ENCODE measurements at regions not wholly inside any gene's neighbourhood (a gene's known extent, or its start where the extent isn't known, plus 50 kb on each side); places are given as distances from the start of the nearest gene placed in this dataset.

DNA sequence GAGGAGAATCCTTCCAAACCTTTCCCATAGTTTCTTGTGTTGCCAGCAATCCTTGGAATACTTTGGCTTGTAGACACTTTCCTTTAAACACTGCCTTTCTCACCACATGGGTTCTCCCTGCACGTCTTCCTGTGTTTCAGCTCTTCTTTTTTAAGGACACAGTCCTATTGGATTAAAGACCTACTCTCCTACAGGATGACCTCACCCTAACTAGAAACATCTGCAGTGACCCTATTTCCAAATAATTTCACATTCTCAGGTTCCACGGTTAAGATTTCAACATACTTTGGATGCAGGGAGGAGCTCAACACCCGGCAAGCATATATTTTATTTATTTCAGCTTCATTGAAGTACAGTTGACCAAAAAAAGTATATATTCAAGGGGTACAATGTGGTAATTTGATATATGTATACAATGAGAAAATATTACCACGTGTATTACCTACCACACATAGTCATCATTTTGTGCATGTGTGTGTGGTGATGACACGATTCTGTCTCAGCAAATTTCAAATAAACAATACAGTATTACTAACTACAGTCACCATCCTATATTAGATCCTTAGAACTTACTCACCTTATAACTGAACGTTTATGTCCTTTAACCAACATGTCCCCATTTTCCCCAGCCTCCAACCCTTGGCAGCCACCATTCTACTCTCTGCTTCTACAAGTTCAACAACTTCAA lies 745.0 kb downstream of the CBLN2 start:
- H3K4me2 ChIP-seq (replicated peaks; ENCODE audit: extremely low read depth, low read length, poor library complexity, severe bottlenecking), result no peak overlapping the region
- intact Hi-C loops (cut with micrococcal nuclease), result no loop called here
- no peak overlapping the region for H3K27ac ChIP-seq (ENCODE audit: low read depth in 1 of 2, low read length in 2 of 2)
- H2AFZ ChIP-seq (ENCODE audit: insufficient read depth, low read depth, low read length, poor library complexity, severe bottlenecking), result no peak overlapping the region
- H3K4me3 ChIP-seq (replicated peaks in 1 of 3; ENCODE audit: low read depth in 2 of 3, low read length in 3 of 3), result no peak overlapping the region
- H3K9me3 Mint-ChIP-seq, result peaks cover 0 to 7% (median 1%) of the 10 kb centered on the region in 7 donors
- TF ChIP-seq, protein P1, sequence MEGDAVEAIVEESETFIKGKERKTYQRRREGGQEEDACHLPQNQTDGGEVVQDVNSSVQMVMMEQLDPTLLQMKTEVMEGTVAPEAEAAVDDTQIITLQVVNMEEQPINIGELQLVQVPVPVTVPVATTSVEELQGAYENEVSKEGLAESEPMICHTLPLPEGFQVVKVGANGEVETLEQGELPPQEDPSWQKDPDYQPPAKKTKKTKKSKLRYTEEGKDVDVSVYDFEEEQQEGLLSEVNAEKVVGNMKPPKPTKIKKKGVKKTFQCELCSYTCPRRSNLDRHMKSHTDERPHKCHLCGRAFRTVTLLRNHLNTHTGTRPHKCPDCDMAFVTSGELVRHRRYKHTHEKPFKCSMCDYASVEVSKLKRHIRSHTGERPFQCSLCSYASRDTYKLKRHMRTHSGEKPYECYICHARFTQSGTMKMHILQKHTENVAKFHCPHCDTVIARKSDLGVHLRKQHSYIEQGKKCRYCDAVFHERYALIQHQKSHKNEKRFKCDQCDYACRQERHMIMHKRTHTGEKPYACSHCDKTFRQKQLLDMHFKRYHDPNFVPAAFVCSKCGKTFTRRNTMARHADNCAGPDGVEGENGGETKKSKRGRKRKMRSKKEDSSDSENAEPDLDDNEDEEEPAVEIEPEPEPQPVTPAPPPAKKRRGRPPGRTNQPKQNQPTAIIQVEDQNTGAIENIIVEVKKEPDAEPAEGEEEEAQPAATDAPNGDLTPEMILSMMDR (IDR thresholded peaks at IDR 0.05), result no peak
- H3K9ac ChIP-seq (ENCODE audit: insufficient read depth, low read length, poor library complexity, severe bottlenecking), result no peak overlapping the region
- no peak for DNase-seq
- H3K79me2 ChIP-seq (ENCODE audit: insufficient read depth, low read length), result no peaks in the 10 kb centered on the region
- WGBS (ENCODE audit: insufficient coverage), result 73% methylated on average over 2 of the region's 6 CpGs
- H3K27me3 Mint-ChIP-seq (ENCODE audit: low read depth in 3 of 3), result no peaks in the 10 kb centered on the region
- H3K27ac Mint-ChIP-seq, result no peak overlapping the region
- no peaks in the 10 kb centered on the region for H3K4me1 Mint-ChIP-seq
- H3K27me3 ChIP-seq (ENCODE audit: control insufficient read depth in 2 of 2, insufficient read depth in 2 of 2, low read length in 2 of 2), result no peaks in the 10 kb centered on the region
- no peak overlapping the region for H3K4me3 Mint-ChIP-seq
- H3K36me3 ChIP-seq (replicated peaks in 1 of 2; ENCODE audit: control insufficient read depth in 1 of 2, insufficient read depth in 2 of 2, low read length in 2 of 2), result no peaks in the 10 kb centered on the region
- no peaks in the 10 kb centered on the region for H3K36me3 Mint-ChIP-seq
- no peaks in the 10 kb centered on the region for H4K20me1 ChIP-seq (ENCODE audit: insufficient read depth, low read length)
- no peaks in the 10 kb centered on the region for H3K4me1 ChIP-seq (ENCODE audit: control insufficient read depth in 1 of 2, insufficient read depth in 2 of 2, low read length in 2 of 2)
- no peaks in the 10 kb centered on the region for H3K9me3 ChIP-seq (replicated peaks in 1 of 2; ENCODE audit: control insufficient read depth in 1 of 2, insufficient read depth in 1 of 2, low read length in 2 of 2)

DNA sequence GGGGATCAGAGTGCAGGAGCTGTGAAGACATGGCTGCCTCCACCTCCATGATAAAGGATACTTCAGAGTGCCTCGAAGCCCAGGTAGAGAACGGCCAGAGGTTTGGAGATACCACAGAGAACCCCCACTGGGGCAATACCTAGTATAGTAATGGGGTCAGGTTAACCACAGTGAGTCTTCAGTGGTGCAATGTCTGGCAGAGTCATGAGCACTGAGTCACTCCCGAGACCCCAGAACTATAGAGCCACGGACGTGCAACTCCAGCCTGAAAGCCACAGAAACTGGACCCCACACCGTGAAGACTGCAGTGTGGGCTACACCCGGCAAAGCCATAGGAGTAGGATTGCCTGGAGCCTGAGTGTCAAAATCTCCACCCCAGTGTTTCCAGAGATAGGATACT lies 746.6 kb downstream of the CBLN2 start:
- H3K36me3 ChIP-seq (replicated peaks in 1 of 2; ENCODE audit: control insufficient read depth in 1 of 2, insufficient read depth in 2 of 2, low read length in 2 of 2), result no peaks in the 10 kb centered on the region
- H3K27me3 ChIP-seq (ENCODE audit: control insufficient read depth in 2 of 2, insufficient read depth in 2 of 2, low read length in 2 of 2), result no peaks in the 10 kb centered on the region
- no peak overlapping the region for H3K4me2 ChIP-seq (replicated peaks; ENCODE audit: extremely low read depth, low read length, poor library complexity, severe bottlenecking)
- Mint-ChIP-seq H3K36me3 (no peaks in the 10 kb centered on the region), H3K27me3 (ENCODE audit: low read depth in 3 of 3) (no peaks in the 10 kb centered on the region), H3K27ac (no peak overlapping the region), H3K4me1 (no peaks in the 10 kb centered on the region), H3K9me3 (peaks cover 0 to 7% (median 2%) of the 10 kb centered on the region in 7 donors), H3K4me3 (no peak overlapping the region)
- TF ChIP-seq, protein P1 (IDR thresholded peaks at IDR 0.05), result no peak
- WGBS (ENCODE audit: insufficient coverage), result 87% methylated on average over 5 of the region's 7 CpGs
- no peak overlapping the region for H3K4me3 ChIP-seq (replicated peaks in 1 of 3; ENCODE audit: low read depth in 2 of 3, low read length in 3 of 3)
- no peak for DNase-seq
- no peak overlapping the region for H2AFZ ChIP-seq (ENCODE audit: insufficient read depth, low read depth, low read length, poor library complexity, severe bottlenecking)
- H3K9me3 ChIP-seq (replicated peaks in 1 of 2; ENCODE audit: control insufficient read depth in 1 of 2, insufficient read depth in 1 of 2, low read length in 2 of 2), result no peaks in the 10 kb centered on the region
- H3K9ac ChIP-seq (ENCODE audit: insufficient read depth, low read length, poor library complexity, severe bottlenecking), result no peak overlapping the region
- intact Hi-C loops (cut with micrococcal nuclease), result no loop called here
- no peaks in the 10 kb centered on the region for H3K4me1 ChIP-seq (ENCODE audit: control insufficient read depth in 1 of 2, insufficient read depth in 2 of 2, low read length in 2 of 2)
- no peaks in the 10 kb centered on the region for H4K20me1 ChIP-seq (ENCODE audit: insufficient read depth, low read length)
- no peak overlapping the region for H3K27ac ChIP-seq (ENCODE audit: low read depth in 1 of 2, low read length in 2 of 2)
- H3K79me2 ChIP-seq (ENCODE audit: insufficient read depth, low read length), result no peaks in the 10 kb centered on the region

Measured in CD14-positive monocyte (primary cell).